ENCODE measurements at regions not wholly inside any gene's neighbourhood (a gene's known extent, or its start where the extent isn't known, plus 50 kb on each side); places are given as distances from the start of the nearest gene placed in this dataset.

- POLR2A ChIA-PET = no interaction called here
- FAIRE-seq = no peak
- Histone ChIP-seq H4K20me1 (replicated peaks; ENCODE audit: control insufficient read depth, insufficient read depth, low read length) (no peaks in the 10 kb centered on the region), H3K36me3 (ENCODE audit: control insufficient read depth, insufficient read depth, low read length) (no peaks in the 10 kb centered on the region), H3K27me3 (ENCODE audit: control insufficient read depth in 2 of 2, insufficient read depth in 2 of 2, low read length in 2 of 2) (no peaks in the 10 kb centered on the region), H2AFZ (ENCODE audit: low read depth, low read length) (no peak overlapping the region), H3K9me1 (ENCODE audit: control insufficient read depth, insufficient read depth, low read length) (no peaks in the 10 kb centered on the region), H3K9ac (ENCODE audit: insufficient read depth in 1 of 2, low read depth in 2 of 2, low read length in 2 of 2) (no peak overlapping the region), H3K4me3 (no peak overlapping the region), H3K4me1 (replicated peaks in 1 of 2; ENCODE audit: control insufficient read depth in 2 of 2, insufficient read depth in 2 of 2, low read length in 2 of 2) (no peaks in the 10 kb centered on the region), H3K9me3 (replicated peaks; ENCODE audit: control insufficient read depth, insufficient read depth, low read depth, low read length) (no peaks in the 10 kb centered on the region), H3K4me2 (ENCODE audit: insufficient read depth, low read length) (no peak overlapping the region), H3K27ac (ENCODE audit: extremely low read depth, low read depth, low read length) (no peak overlapping the region), H3K79me2 (ENCODE audit: control insufficient read depth, insufficient read depth, low read length) (no peaks in the 10 kb centered on the region)
- 0% methylated on average over 1 of the region's 1 CpG for WGBS (ENCODE audit: insufficient coverage, low coverage, missing lambda C conversion rate)
- no peak for ATAC-seq
- no peak for DNase-seq (ENCODE audit: extremely low read depth in 1 of 4, low spot score in 3 of 4)
- intact Hi-C loops (cut with micrococcal nuclease) (no loop called here), in situ Hi-C loops (cut with MboI) (no loop called here)
- CTCF ChIA-PET (ENCODE audit: low intra/inter-chr PET ratio) = no interaction called here
- no TSS peak for BruUV-seq (replicated peaks)
- no peak for TF ChIP-seq ETV6 (IDR thresholded peaks at IDR 0.05; ENCODE audit: borderline replicate concordance in 1 of 2, low read depth in 2 of 2, low read length in 1 of 2)
- no peak for TF ChIP-seq ETV6 (CRISPR knock-in tag; IDR thresholded peaks at IDR 0.05; ENCODE audit: borderline replicate concordance)
- TF ChIP-seq FOXP4 (CRISPR knock-in tag; IDR thresholded peaks at IDR 0.05; ENCODE audit: borderline replicate concordance) = no peak
- TF ChIP-seq KDM2B (CRISPR knock-in tag; IDR thresholded peaks at IDR 0.05) = no peak
- TF ChIP-seq RNF219 (CRISPR knock-in tag; IDR thresholded peaks at IDR 0.05) = no peak
- TF ChIP-seq ZBTB1 (CRISPR knock-in tag; IDR thresholded peaks at IDR 0.05; ENCODE audit: borderline replicate concordance, low read depth) = no peak
- no peak for TF ChIP-seq POLR3A (IDR thresholded peaks at IDR 0.05; ENCODE audit: borderline replicate concordance, extremely low read depth, insufficient read depth, insufficient read length)
- TF ChIP-seq THAP12 (CRISPR knock-in tag; IDR thresholded peaks at IDR 0.05) = no peak
- no peak for TF ChIP-seq E2F6 (IDR thresholded peaks at IDR 0.05; ENCODE audit: borderline replicate concordance in 1 of 2, extremely low read depth in 1 of 2, insufficient read depth in 1 of 2, insufficient read length in 1 of 2, low read depth in 1 of 2, low read length in 1 of 2, poor library complexity in 1 of 2, severe bottlenecking in 1 of 2)
- no peak for TF ChIP-seq PHF20 (IDR thresholded peaks at IDR 0.05; ENCODE audit: partially characterized antibody)
- TF ChIP-seq CTCFL (IDR thresholded peaks at IDR 0.05; ENCODE audit: borderline replicate concordance, insufficient read depth, low read depth, low read length, poor library complexity, severe bottlenecking) = no peak
- TF ChIP-seq ZNF3 (CRISPR knock-in tag; IDR thresholded peaks at IDR 0.05) = no peak
These were observed 248.5 kb downstream of the RNF144A start for GRCh38 chr2:7165736-7166135.

Data from K562 (cell line).